Astrocyte of the spinal cord (primary cell): ENCODE measurements at regions not wholly inside any gene's neighbourhood (a gene's known extent, or its start where the extent isn't known, plus 50 kb on each side); places are given as distances from the start of the nearest gene placed in this dataset.

Source experiments
- DNase-seq: peaks from one replicate; pipeline ENCODE4 v3.0.0; 2011; ENCODE audit warnings: low read depth, low spot score
- H3K4me3 ChIP-seq: 2 replicates; pipeline ENCODE4 v1.5.1; 2011; ENCODE audit warnings: low read depth, mild to moderate bottlenecking, low read length, moderate library complexity
- CTCF ChIP-seq: IDR thresholded peaks from 2 replicates; pipeline ENCODE4 v1.5.1; 2012; ENCODE audit warnings: low read depth, mild to moderate bottlenecking, low read length, inconsistent platforms
- in situ Hi-C: cut with HindIII; loops from 2 replicates; pipeline ENCODE4 v1.10.0; 2017; ENCODE audit warnings: low sequenced_read_pairs

- DNase-seq = no peak
- in situ Hi-C loops = no loop called here
- no peak for TF ChIP-seq CTCF
- no peak overlapping the region for H3K4me3 ChIP-seq
Observed at GRCh38 chr2:66903183-66903582, 468.3 kb downstream of the MEIS1 start.

GRCh38 chr2:66903745-66904465, 469.0 kb downstream of the MEIS1 start:
- TF ChIP-seq CTCF = no peak
- DNase-seq = no peak
- in situ Hi-C loops = no loop called here
- no peak overlapping the region for H3K4me3 ChIP-seq

- DNase-seq = no peak
- TF ChIP-seq CTCF = no peak
- in situ Hi-C loops = no loop called here
- no peak overlapping the region for H3K4me3 ChIP-seq
Observed at GRCh38 chr2:66915237-66915636, 480.3 kb downstream of the MEIS1 start.

GRCh38 chr2:66919286-66919685, 477.8 kb upstream of the ETAA1 start:
- in situ Hi-C loops = no loop called here

GRCh38 chr2:66920415-66920814, 476.7 kb upstream of the ETAA1 start:
- in situ Hi-C loops = no loop called here
- no peak for DNase-seq
- no peak for TF ChIP-seq CTCF
- H3K4me3 ChIP-seq = no peak overlapping the region

More at GRCh38 chr2:66919286-66919685, 477.8 kb upstream of the ETAA1 start:
- no peak for DNase-seq
- no peak overlapping the region for H3K4me3 ChIP-seq
- no peak for TF ChIP-seq CTCF

- no peak overlapping the region for H3K4me3 ChIP-seq
- peak; percentile 32 for DNase-seq
- in situ Hi-C loops = no loop called here
- no peak for TF ChIP-seq CTCF
Observed at GRCh38 chr2:66925128-66925527, 472.0 kb upstream of the ETAA1 start.
